NCI-H2107 treated with DMSO at 0.1 percent for 48 hours (cell line): ENCODE measurements at regions not wholly inside any gene's neighbourhood (a gene's known extent, or its start where the extent isn't known, plus 50 kb on each side); places are given as distances from the start of the nearest gene placed in this dataset.
"Not testable (repeated sequence)": the region's sequence is repeated elsewhere in the genome, so short reads cannot be mapped to it uniquely, and the experiment has no call there.

Experiments used
- DNase-seq: peaks from one replicate; lab custom pipeline; 2025; ENCODE audit not compliant: unreplicated experiment; lab: John Stamatoyannopoulos, UW

- DNase-seq, result no peak
Observed at GRCh38 chr6:74534465-74535211, 671.2 kb downstream of the COL12A1 start.

- no peak for DNase-seq
Observed at GRCh38 chr6:74519163-74519562, 686.7 kb downstream of the COL12A1 start.

- no peak for DNase-seq
Observed at GRCh38 chr6:74518035-74518434, 687.8 kb downstream of the COL12A1 start.

- DNase-seq, result no peak
Observed at GRCh38 chr6:74510878-74511277, 695.0 kb downstream of the COL12A1 start.

GRCh38 chr6:74507649-74508048 is 698.2 kb downstream of the COL12A1 start:
- no peak for DNase-seq

GRCh38 chr6:74505391-74505790 is 700.5 kb downstream of the COL12A1 start:
- DNase-seq, result no peak

GRCh38 chr6:74504941-74505340 is 700.9 kb downstream of the COL12A1 start:
- no peak for DNase-seq

GRCh38 chr6:74492587-74492986 is 713.3 kb downstream of the COL12A1 start:
- no peak for DNase-seq

- no peak for DNase-seq
Observed at GRCh38 chr6:74491844-74492374, 713.9 kb downstream of the COL12A1 start.

- not testable (repeated sequence) for DNase-seq
Observed at GRCh38 chr6:74488726-74489125, 717.1 kb downstream of the COL12A1 start.

- DNase-seq, result no peak
Observed at GRCh38 chr6:74482180-74482579, 723.7 kb downstream of the COL12A1 start.

- no peak for DNase-seq
Observed at GRCh38 chr6:74480561-74480960, 725.3 kb downstream of the COL12A1 start.

GRCh38 chr6:74479960-74480359 is 725.9 kb downstream of the COL12A1 start:
- DNase-seq, result no peak

- no peak for DNase-seq
Observed at GRCh38 chr6:74479420-74479819, 726.4 kb downstream of the COL12A1 start.

- not testable (repeated sequence) for DNase-seq
Observed at GRCh38 chr6:74474046-74474445, 731.8 kb downstream of the COL12A1 start.

GRCh38 chr6:74468552-74468951 is 737.3 kb downstream of the COL12A1 start:
- not testable (repeated sequence) for DNase-seq

GRCh38 chr6:74467533-74468215 is 738.2 kb downstream of the COL12A1 start:
- no peak for DNase-seq

- no peak for DNase-seq
Observed at GRCh38 chr6:74466572-74466971, 739.3 kb downstream of the COL12A1 start.

GRCh38 chr6:74459260-74459659 is 746.6 kb downstream of the COL12A1 start:
- no peak for DNase-seq

GRCh38 chr6:74458536-74458935 is 747.3 kb downstream of the COL12A1 start:
- no peak for DNase-seq

GRCh38 chr6:74455786-74456185 is 750.1 kb downstream of the COL12A1 start:
- DNase-seq, result no peak

- no peak for DNase-seq
Observed at GRCh38 chr6:74451953-74452352, 753.9 kb downstream of the COL12A1 start.
